HEK293 (cell line): ENCODE measurements at regions not wholly inside any gene's neighbourhood (a gene's known extent, or its start where the extent isn't known, plus 50 kb on each side); places are given as distances from the start of the nearest gene placed in this dataset.

Experiments used
- CTCF ChIA-PET: fragments of 350-600 bp; formaldehyde crosslinking; extraction: SDS; loops from one replicate; lab custom pipeline; 2021; ENCODE audit warnings: antibody characterized with exemption; lab: Yijun Ruan, JAX
- POLR2A ChIA-PET: fragments of 300-600 bp; formaldehyde crosslinking; extraction: SDS; loops from one replicate; lab custom pipeline; 2020; ENCODE audit warnings: antibody characterized with exemption, inconsistent platforms; lab: Yijun Ruan, JAX
- H3K27ac ChIP-seq: fragments of 200-500 bp; sonication (Bioruptor generic); 2 replicates; pipeline ENCODE4 v1.5.1; 2014; ENCODE audit warnings: low read depth, low read length, control low read depth, inconsistent platforms; ENCODE audit errors: extremely low read depth
- H3K36me3 ChIP-seq, 2 experiments: fragments of 200-500 bp in 1 of 2; sonication (Bioruptor generic) in 1 of 2; 1 replicate in 1 of 2; 2 replicates in 1 of 2; pipeline ENCODE4 v1.5.1; 2014 to 2017; ENCODE audit warnings: inconsistent platforms in 2 of 2, low read length in 2 of 2; ENCODE audit not compliant: control insufficient read depth in 2 of 2, insufficient read depth in 1 of 2
- H3K4me1 ChIP-seq: fragments of 200-500 bp; sonication (Bioruptor generic); 2 replicates; pipeline ENCODE4 v1.5.1; 2014; ENCODE audit warnings: mild to moderate bottlenecking, low read length, inconsistent platforms; ENCODE audit not compliant: control insufficient read depth, insufficient read depth
- H3K4me3 ChIP-seq: 2 replicates; pipeline ENCODE4 v1.5.1; 2011; ENCODE audit warnings: low read depth, mild to moderate bottlenecking, control low read depth, low read length, moderate library complexity
- H3K9me3 ChIP-seq: fragments of 200-500 bp; sonication (Bioruptor generic); 2 replicates; pipeline ENCODE4 v1.5.1; 2014; ENCODE audit warnings: low read depth, low read length, inconsistent platforms; ENCODE audit not compliant: control insufficient read depth, insufficient read depth
- BCL11B ChIP-seq: fragments of 450-650 bp; formaldehyde crosslinking; IDR thresholded peaks from 2 replicates; pipeline ENCODE4 v1.5.1; 2016; ENCODE audit warnings: low read depth, missing biosample characterization, missing genetic modification characterization
- GLIS1 ChIP-seq: fragments of 450-650 bp; formaldehyde crosslinking; IDR thresholded peaks from 2 replicates; pipeline ENCODE4 v1.5.1; 2016; ENCODE audit warnings: missing biosample characterization, missing genetic modification characterization
- KLF16 ChIP-seq: fragments of 450-650 bp; formaldehyde crosslinking; IDR thresholded peaks from 2 replicates; pipeline ENCODE4 v1.5.1; 2017; ENCODE audit warnings: missing biosample characterization, missing genetic modification characterization
- ZBTB6 ChIP-seq: fragments of 450-650 bp; formaldehyde crosslinking; IDR thresholded peaks from 2 replicates; pipeline ENCODE4 v1.5.1; 2017; ENCODE audit warnings: missing biosample characterization, missing genetic modification characterization
- ZNF114 ChIP-seq: fragments of 450-650 bp; formaldehyde crosslinking; IDR thresholded peaks from 2 replicates; pipeline ENCODE4 v1.5.0; 2017; ENCODE audit warnings: missing biosample characterization, missing genetic modification characterization
- ZNF18 ChIP-seq: fragments of 450-650 bp; formaldehyde crosslinking; IDR thresholded peaks from 2 replicates; pipeline ENCODE4 v1.5.1; 2016; ENCODE audit warnings: missing biosample characterization, missing genetic modification characterization
- ZNF23 ChIP-seq: fragments of 450-650 bp; formaldehyde crosslinking; IDR thresholded peaks from 2 replicates; pipeline ENCODE4 v1.5.1; 2016; ENCODE audit warnings: missing biosample characterization, missing genetic modification characterization, borderline replicate concordance
- ZNF394 ChIP-seq: fragments of 450-650 bp; formaldehyde crosslinking; IDR thresholded peaks from 2 replicates; pipeline ENCODE4 v1.5.1; 2016; ENCODE audit warnings: missing biosample characterization, missing genetic modification characterization, mild to moderate bottlenecking, moderate library complexity, borderline replicate concordance
- ZNF48 ChIP-seq: fragments of 450-650 bp; formaldehyde crosslinking; IDR thresholded peaks from 2 replicates; pipeline ENCODE4 v1.5.1; 2016; ENCODE audit warnings: missing biosample characterization, missing genetic modification characterization
- ZNF513 ChIP-seq: fragments of 450-650 bp; IDR thresholded peaks from 2 replicates; pipeline ENCODE4 v1.5.1; 2018; ENCODE audit warnings: missing biosample characterization, missing genetic modification characterization
- ZNF529 ChIP-seq: fragments of 450-650 bp; formaldehyde crosslinking; IDR thresholded peaks from 2 replicates; pipeline ENCODE4 v1.5.1; 2017; ENCODE audit warnings: missing genetic modification characterization, missing biosample characterization; ENCODE audit not compliant: insufficient replicate concordance
- ZNF560 ChIP-seq: fragments of 450-650 bp; formaldehyde crosslinking; IDR thresholded peaks from 2 replicates; pipeline ENCODE4 v1.5.1; 2017; ENCODE audit warnings: missing biosample characterization, missing genetic modification characterization, borderline replicate concordance
- ZNF623 ChIP-seq: fragments of 450-650 bp; formaldehyde crosslinking; IDR thresholded peaks from 2 replicates; pipeline ENCODE4 v1.5.1; 2016; ENCODE audit warnings: missing biosample characterization, missing genetic modification characterization
- ZNF624 ChIP-seq: fragments of 450-650 bp; formaldehyde crosslinking; IDR thresholded peaks from 2 replicates; pipeline ENCODE4 v1.5.1; 2017; ENCODE audit warnings: missing biosample characterization, missing genetic modification characterization
- ZNF629 ChIP-seq: fragments of 450-650 bp; formaldehyde crosslinking; IDR thresholded peaks from 2 replicates; pipeline ENCODE4 v1.5.1; 2017; ENCODE audit warnings: missing biosample characterization, missing genetic modification characterization
- ZNF785 ChIP-seq: fragments of 450-650 bp; formaldehyde crosslinking; IDR thresholded peaks from 2 replicates; pipeline ENCODE4 v1.5.1; 2016; ENCODE audit warnings: missing biosample characterization, missing genetic modification characterization
- ZXDB ChIP-seq: fragments of 450-650 bp; formaldehyde crosslinking; IDR thresholded peaks from 2 replicates; pipeline ENCODE4 v1.5.1; 2016; ENCODE audit warnings: missing biosample characterization, missing genetic modification characterization
- TF ChIP-seq, protein P1 (sequence below): fragments of 450-650 bp; IDR thresholded peaks from 2 replicates; pipeline ENCODE4 v1.5.1; 2018; ENCODE audit warnings: missing biosample characterization, mild to moderate bottlenecking, missing genetic modification characterization
- TF ChIP-seq, protein P2 (sequence below): fragments of 450-650 bp; formaldehyde crosslinking; IDR thresholded peaks from 2 replicates; pipeline ENCODE4 v1.5.1; 2016; ENCODE audit warnings: missing biosample characterization, missing genetic modification characterization, borderline replicate concordance
- TF ChIP-seq, protein P3 (sequence below): fragments of 450-650 bp; formaldehyde crosslinking; IDR thresholded peaks from 2 replicates; pipeline ENCODE4 v1.5.1; 2016; ENCODE audit warnings: missing biosample characterization, missing genetic modification characterization

DNA sequence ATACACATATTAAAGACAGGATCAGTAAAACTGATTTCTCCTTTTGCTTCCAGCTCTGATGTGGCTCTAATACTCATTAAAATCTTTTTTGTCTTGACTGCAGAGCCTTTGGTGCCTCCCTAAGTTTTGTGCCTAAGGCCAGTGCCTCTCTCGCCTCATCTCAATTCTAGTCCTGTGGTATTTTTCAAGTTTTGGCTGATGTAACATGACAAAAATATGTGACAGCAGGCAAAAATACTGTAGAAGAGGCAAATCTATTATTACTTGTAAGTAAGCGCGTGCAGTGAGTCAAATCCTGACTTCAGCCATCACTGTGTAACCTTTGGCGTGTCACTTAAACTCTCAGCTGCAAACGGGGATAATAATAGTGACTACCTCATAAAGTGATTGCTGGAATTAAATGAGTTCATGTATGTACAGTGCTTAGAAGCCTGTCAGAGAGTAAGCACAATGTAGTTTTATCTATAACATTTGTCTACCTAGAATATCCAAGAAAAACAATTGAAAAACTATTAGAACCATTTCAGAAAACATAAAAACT, 74.0 kb downstream of the MAB21L3 start:
- ChIA-PET CTCF (interaction anchor here (0.8 to 0.9 kb wide), 2 partner anchors 17 to 26 kb away, joined by 3 to 4 read pairs; no protein-coding TSS in a partner anchor), POLR2A (no interaction called here)
- no peak overlapping the region for H3K4me3 ChIP-seq
- no peaks in the 10 kb centered on the region for H3K9me3 ChIP-seq
- no peaks in the 10 kb centered on the region for H3K4me1 ChIP-seq
- H3K36me3 ChIP-seq, result no peaks in the 10 kb centered on the region
- TF ChIP-seq ZNF48 (tag by site-specific recombination) (no peak), BCL11B (tag by site-specific recombination) (no peak), ZNF529 (tag by site-specific recombination) (no peak), ZNF623 (tag by site-specific recombination) (no peak)
- H3K27ac ChIP-seq, result no peak overlapping the region

DNA sequence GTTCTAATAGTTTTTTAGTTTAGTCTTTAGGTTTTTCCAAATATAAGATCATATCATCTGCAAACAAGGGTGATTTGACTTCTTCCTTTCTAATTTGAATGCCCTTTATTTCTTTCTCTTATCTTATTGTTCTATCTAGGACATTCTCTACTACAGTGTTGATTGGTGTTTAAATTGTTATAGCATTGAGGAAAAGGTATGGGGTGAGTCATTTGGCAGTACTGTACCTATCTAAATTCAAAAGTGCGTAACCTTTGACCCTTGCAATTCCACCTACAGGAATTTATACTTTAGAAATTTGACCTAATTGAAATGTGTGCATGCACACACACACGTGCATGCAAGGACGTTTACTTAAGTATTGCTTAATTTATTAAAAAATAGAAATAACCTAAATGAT, 78.3 kb downstream of the MAB21L3 start:
- Histone ChIP-seq H3K9me3 (no peaks in the 10 kb centered on the region), H3K4me1 (no peaks in the 10 kb centered on the region), H3K27ac (no peak overlapping the region), H3K36me3 (no peaks in the 10 kb centered on the region), H3K4me3 (no peak overlapping the region)
- CTCF ChIA-PET, result no interaction called here
- TF ChIP-seq, protein P1, sequence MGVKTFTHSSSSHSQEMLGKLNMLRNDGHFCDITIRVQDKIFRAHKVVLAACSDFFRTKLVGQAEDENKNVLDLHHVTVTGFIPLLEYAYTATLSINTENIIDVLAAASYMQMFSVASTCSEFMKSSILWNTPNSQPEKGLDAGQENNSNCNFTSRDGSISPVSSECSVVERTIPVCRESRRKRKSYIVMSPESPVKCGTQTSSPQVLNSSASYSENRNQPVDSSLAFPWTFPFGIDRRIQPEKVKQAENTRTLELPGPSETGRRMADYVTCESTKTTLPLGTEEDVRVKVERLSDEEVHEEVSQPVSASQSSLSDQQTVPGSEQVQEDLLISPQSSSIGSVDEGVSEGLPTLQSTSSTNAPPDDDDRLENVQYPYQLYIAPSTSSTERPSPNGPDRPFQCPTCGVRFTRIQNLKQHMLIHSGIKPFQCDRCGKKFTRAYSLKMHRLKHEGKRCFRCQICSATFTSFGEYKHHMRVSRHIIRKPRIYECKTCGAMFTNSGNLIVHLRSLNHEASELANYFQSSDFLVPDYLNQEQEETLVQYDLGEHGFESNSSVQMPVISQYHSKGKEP, result no peak
- TF ChIP-seq ZNF624 (tag by site-specific recombination) (no peak), ZNF23 (no peak), ZNF560 (tag by site-specific recombination) (no peak), ZBTB6 (tag by site-specific recombination) (no peak), ZNF114 (no peak), GLIS1 (tag by site-specific recombination) (no peak), KLF16 (tag by site-specific recombination) (no peak), ZNF629 (tag by site-specific recombination) (no peak), ZNF785 (no peak), ZNF394 (tag by site-specific recombination) (no peak), ZXDB (tag by site-specific recombination) (no peak), ZNF513 (no peak), ZNF18 (no peak)
- TF ChIP-seq, protein P2, sequence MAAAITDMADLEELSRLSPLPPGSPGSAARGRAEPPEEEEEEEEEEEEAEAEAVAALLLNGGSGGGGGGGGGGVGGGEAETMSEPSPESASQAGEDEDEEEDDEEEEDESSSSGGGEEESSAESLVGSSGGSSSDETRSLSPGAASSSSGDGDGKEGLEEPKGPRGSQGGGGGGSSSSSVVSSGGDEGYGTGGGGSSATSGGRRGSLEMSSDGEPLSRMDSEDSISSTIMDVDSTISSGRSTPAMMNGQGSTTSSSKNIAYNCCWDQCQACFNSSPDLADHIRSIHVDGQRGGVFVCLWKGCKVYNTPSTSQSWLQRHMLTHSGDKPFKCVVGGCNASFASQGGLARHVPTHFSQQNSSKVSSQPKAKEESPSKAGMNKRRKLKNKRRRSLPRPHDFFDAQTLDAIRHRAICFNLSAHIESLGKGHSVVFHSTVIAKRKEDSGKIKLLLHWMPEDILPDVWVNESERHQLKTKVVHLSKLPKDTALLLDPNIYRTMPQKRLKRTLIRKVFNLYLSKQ (tag by site-specific recombination), result no peak
- TF ChIP-seq, protein P3, sequence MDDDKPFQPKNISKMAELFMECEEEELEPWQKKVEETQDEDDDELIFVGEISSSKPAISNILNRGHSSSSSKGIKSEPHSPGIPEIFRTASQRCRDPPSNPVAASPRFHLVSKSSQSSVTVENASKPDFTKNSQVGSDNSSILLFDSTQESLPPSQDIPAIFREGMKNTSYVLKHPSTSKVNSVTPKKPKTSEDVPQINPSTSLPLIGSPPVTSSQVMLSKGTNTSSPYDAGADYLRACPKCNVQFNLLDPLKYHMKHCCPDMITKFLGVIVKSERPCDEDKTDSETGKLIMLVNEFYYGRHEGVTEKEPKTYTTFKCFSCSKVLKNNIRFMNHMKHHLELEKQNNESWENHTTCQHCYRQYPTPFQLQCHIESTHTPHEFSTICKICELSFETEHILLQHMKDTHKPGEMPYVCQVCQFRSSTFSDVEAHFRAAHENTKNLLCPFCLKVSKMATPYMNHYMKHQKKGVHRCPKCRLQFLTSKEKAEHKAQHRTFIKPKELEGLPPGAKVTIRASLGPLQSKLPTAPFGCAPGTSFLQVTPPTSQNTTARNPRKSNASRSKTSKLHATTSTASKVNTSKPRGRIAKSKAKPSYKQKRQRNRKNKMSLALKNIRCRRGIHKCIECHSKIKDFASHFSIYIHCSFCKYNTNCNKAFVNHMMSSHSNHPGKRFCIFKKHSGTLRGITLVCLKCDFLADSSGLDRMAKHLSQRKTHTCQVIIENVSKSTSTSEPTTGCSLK, result no peak
- POLR2A ChIA-PET, result no interaction called here
